ENCODE measurements at regions not wholly inside any gene's neighbourhood (a gene's known extent, or its start where the extent isn't known, plus 50 kb on each side); places are given as distances from the start of the nearest gene placed in this dataset.

DNA sequence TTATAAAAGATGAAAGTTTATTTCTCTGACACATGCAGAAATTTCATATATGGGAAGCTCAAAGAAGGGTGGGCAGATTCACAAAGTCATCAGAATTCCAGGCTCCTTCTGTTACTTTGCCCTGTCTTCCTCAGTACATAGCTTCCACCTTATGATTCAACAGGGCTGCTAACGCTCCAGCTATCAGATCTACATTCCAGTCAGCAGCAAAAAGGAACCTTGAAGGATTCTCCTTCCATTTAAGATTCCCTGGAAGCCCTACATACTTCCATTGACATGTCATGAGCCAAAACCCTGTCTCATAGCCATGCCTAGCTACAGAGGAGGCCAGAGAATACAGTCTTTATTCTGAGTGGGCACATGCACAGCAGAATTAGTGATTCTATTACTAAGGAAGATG lies 103.3 kb downstream of the NCR2 start:
- POLR2A ChIA-PET: no interaction called here

More for the DNA sequence above, 103.3 kb downstream of the NCR2 start:
- H3K36me3 ChIP-seq (ENCODE audit: control insufficient read depth in 1 of 2, insufficient read depth in 2 of 2, low read length in 2 of 2): no peaks in the 10 kb centered on the region
- H3K4me3 ChIP-seq (replicated peaks in 1 of 2; ENCODE audit: low read depth in 1 of 2, low read length in 2 of 2): no peak overlapping the region
- H3K4me2 ChIP-seq (ENCODE audit: low read length): no peak overlapping the region
- H3K9me2 ChIP-seq (ENCODE audit: insufficient read depth): no peaks in the 10 kb centered on the region
- H3K9me3 ChIP-seq (ENCODE audit: control insufficient read depth in 1 of 2, insufficient read depth in 1 of 2, low read depth in 1 of 2, low read length in 2 of 2): no peaks in the 10 kb centered on the region
- RAD21 ChIA-PET (ENCODE audit: low non-redundant PET in 1 of 2, low total read pairs in 2 of 2, uncharacterized antibody in 2 of 2, unreplicated experiment in 2 of 2): no interaction called here
- no peaks in the 10 kb centered on the region for H3K27me3 ChIP-seq (ENCODE audit: insufficient read depth, low read length)
- TF ChIP-seq, protein P1, sequence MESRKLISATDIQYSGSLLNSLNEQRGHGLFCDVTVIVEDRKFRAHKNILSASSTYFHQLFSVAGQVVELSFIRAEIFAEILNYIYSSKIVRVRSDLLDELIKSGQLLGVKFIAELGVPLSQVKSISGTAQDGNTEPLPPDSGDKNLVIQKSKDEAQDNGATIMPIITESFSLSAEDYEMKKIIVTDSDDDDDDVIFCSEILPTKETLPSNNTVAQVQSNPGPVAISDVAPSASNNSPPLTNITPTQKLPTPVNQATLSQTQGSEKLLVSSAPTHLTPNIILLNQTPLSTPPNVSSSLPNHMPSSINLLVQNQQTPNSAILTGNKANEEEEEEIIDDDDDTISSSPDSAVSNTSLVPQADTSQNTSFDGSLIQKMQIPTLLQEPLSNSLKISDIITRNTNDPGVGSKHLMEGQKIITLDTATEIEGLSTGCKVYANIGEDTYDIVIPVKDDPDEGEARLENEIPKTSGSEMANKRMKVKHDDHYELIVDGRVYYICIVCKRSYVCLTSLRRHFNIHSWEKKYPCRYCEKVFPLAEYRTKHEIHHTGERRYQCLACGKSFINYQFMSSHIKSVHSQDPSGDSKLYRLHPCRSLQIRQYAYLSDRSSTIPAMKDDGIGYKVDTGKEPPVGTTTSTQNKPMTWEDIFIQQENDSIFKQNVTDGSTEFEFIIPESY (IDR thresholded peaks at IDR 0.05; ENCODE audit: extremely low read depth, insufficient replicate concordance, low read length): no peak
- TF ChIP-seq EZH2phosphoT487 (IDR thresholded peaks at IDR 0.05; ENCODE audit: borderline replicate concordance): no peak
- TF ChIP-seq POLR2A (IDR thresholded peaks at IDR 0.05; ENCODE audit: borderline replicate concordance, extremely low read depth, insufficient read depth, insufficient read length): no peak
- TF ChIP-seq, protein P2, sequence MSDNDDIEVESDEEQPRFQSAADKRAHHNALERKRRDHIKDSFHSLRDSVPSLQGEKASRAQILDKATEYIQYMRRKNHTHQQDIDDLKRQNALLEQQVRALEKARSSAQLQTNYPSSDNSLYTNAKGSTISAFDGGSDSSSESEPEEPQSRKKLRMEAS (IDR thresholded peaks at IDR 0.05): no peak
- TF ChIP-seq, protein P3, sequence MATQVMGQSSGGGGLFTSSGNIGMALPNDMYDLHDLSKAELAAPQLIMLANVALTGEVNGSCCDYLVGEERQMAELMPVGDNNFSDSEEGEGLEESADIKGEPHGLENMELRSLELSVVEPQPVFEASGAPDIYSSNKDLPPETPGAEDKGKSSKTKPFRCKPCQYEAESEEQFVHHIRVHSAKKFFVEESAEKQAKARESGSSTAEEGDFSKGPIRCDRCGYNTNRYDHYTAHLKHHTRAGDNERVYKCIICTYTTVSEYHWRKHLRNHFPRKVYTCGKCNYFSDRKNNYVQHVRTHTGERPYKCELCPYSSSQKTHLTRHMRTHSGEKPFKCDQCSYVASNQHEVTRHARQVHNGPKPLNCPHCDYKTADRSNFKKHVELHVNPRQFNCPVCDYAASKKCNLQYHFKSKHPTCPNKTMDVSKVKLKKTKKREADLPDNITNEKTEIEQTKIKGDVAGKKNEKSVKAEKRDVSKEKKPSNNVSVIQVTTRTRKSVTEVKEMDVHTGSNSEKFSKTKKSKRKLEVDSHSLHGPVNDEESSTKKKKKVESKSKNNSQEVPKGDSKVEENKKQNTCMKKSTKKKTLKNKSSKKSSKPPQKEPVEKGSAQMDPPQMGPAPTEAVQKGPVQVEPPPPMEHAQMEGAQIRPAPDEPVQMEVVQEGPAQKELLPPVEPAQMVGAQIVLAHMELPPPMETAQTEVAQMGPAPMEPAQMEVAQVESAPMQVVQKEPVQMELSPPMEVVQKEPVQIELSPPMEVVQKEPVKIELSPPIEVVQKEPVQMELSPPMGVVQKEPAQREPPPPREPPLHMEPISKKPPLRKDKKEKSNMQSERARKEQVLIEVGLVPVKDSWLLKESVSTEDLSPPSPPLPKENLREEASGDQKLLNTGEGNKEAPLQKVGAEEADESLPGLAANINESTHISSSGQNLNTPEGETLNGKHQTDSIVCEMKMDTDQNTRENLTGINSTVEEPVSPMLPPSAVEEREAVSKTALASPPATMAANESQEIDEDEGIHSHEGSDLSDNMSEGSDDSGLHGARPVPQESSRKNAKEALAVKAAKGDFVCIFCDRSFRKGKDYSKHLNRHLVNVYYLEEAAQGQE (IDR thresholded peaks at IDR 0.05; ENCODE audit: low read depth): no peak
- TF ChIP-seq POLR2AphosphoS5 (IDR thresholded peaks at IDR 0.05; ENCODE audit: low read depth, low read length): no peak
- TF ChIP-seq, protein P4, sequence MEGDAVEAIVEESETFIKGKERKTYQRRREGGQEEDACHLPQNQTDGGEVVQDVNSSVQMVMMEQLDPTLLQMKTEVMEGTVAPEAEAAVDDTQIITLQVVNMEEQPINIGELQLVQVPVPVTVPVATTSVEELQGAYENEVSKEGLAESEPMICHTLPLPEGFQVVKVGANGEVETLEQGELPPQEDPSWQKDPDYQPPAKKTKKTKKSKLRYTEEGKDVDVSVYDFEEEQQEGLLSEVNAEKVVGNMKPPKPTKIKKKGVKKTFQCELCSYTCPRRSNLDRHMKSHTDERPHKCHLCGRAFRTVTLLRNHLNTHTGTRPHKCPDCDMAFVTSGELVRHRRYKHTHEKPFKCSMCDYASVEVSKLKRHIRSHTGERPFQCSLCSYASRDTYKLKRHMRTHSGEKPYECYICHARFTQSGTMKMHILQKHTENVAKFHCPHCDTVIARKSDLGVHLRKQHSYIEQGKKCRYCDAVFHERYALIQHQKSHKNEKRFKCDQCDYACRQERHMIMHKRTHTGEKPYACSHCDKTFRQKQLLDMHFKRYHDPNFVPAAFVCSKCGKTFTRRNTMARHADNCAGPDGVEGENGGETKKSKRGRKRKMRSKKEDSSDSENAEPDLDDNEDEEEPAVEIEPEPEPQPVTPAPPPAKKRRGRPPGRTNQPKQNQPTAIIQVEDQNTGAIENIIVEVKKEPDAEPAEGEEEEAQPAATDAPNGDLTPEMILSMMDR (IDR thresholded peaks at IDR 0.05 in 2 of 3, conservative IDR thresholded peaks at IDR 0.05 in 1 of 3; ENCODE audit: borderline replicate concordance in 1 of 3, insufficient read depth in 1 of 3, low read depth in 2 of 3, low read length in 2 of 3): no peak
- no peak for TF ChIP-seq RAD21 (IDR thresholded peaks at IDR 0.05; ENCODE audit: low read depth)
- TF ChIP-seq TCF7L2 (IDR thresholded peaks at IDR 0.05; ENCODE audit: borderline replicate concordance, extremely low read depth, insufficient read depth, insufficient read length): no peak
- no peak for TF ChIP-seq JUND (IDR thresholded peaks at IDR 0.05)
- TF ChIP-seq CBX3 (IDR thresholded peaks at IDR 0.05; ENCODE audit: low read depth): no peak
- no peak for TF ChIP-seq SIN3A (IDR thresholded peaks at IDR 0.05; ENCODE audit: low read depth)
- TF ChIP-seq SRF (IDR thresholded peaks at IDR 0.05; ENCODE audit: low read depth): no peak
- no peak for TF ChIP-seq SP1 (IDR thresholded peaks at IDR 0.05; ENCODE audit: low read depth)
- TF ChIP-seq CEBPB (IDR thresholded peaks at IDR 0.05; ENCODE audit: low read depth): no peak
- TF ChIP-seq ZNF274 (IDR thresholded peaks at IDR 0.05; ENCODE audit: low read depth, low read length): no peak
- TF ChIP-seq ELF1 (IDR thresholded peaks at IDR 0.05; ENCODE audit: borderline replicate concordance, low read depth): no peak
- DNase-seq (ENCODE audit: low read depth, low spot score) (no peak), ATAC-seq (no peak)
- intact Hi-C loops (cut with micrococcal nuclease): no loop called here
- CTCF ChIA-PET: no interaction called here
- no peaks in the 10 kb centered on the region for H3K4me1 ChIP-seq (ENCODE audit: control insufficient read depth in 1 of 2, insufficient read depth in 2 of 2, low read length in 2 of 2)
- BruUV-seq (replicated peaks): no TSS peak
- no peak overlapping the region for H3K27ac ChIP-seq (ENCODE audit: low read depth, low read length)
- H4K20me1 ChIP-seq (ENCODE audit: insufficient read depth): no peaks in the 10 kb centered on the region
- no peak overlapping the region for H3K9ac ChIP-seq (ENCODE audit: low read length)
- no peak overlapping the region for H2AFZ ChIP-seq (ENCODE audit: low read depth, low read length, poor library complexity, severe bottlenecking)
- no peaks in the 10 kb centered on the region for H3K79me2 ChIP-seq (ENCODE audit: insufficient read depth, low read length)

Data from HCT116 (cell line).